ENCODE measurements at regions not wholly inside any gene's neighbourhood (a gene's known extent, or its start where the extent isn't known, plus 50 kb on each side); places are given as distances from the start of the nearest gene placed in this dataset.

DNA sequence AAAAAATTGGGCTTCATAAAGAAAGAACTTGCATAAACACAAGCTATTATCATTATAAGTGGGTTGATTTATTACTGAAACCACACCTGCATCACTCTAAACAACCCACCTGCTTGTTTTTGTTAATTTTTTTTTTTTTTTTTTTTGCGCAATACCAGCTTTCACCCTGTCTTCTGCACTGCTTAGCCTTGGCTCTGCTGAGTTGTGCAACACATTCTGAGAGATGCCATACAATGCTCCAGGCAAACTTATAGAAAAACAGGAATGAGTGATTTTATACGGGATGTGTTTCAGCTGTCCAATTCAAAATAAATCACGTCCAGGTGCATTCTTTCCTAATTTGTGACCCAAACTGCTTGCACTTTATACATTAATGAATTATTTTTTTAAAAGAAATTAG is 923.6 kb downstream of the GATA3 start:
- TF ChIP-seq, protein P1, sequence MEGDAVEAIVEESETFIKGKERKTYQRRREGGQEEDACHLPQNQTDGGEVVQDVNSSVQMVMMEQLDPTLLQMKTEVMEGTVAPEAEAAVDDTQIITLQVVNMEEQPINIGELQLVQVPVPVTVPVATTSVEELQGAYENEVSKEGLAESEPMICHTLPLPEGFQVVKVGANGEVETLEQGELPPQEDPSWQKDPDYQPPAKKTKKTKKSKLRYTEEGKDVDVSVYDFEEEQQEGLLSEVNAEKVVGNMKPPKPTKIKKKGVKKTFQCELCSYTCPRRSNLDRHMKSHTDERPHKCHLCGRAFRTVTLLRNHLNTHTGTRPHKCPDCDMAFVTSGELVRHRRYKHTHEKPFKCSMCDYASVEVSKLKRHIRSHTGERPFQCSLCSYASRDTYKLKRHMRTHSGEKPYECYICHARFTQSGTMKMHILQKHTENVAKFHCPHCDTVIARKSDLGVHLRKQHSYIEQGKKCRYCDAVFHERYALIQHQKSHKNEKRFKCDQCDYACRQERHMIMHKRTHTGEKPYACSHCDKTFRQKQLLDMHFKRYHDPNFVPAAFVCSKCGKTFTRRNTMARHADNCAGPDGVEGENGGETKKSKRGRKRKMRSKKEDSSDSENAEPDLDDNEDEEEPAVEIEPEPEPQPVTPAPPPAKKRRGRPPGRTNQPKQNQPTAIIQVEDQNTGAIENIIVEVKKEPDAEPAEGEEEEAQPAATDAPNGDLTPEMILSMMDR (IDR thresholded peaks at IDR 0.05; ENCODE audit: partially characterized antibody, unreplicated experiment) = no peak
- H3K4me1 Mint-ChIP-seq (ENCODE audit: low read depth, unreplicated experiment) = no peaks in the 10 kb centered on the region
- no peak overlapping the region for H3K4me3 Mint-ChIP-seq (ENCODE audit: unreplicated experiment)
- H3K27ac Mint-ChIP-seq (ENCODE audit: unreplicated experiment) = no peak overlapping the region
- no peaks in the 10 kb centered on the region for H3K36me3 Mint-ChIP-seq (ENCODE audit: unreplicated experiment)
- H3K9me3 Mint-ChIP-seq (ENCODE audit: unreplicated experiment) = no peaks in the 10 kb centered on the region
- H3K27me3 Mint-ChIP-seq (ENCODE audit: unreplicated experiment) = no peaks in the 10 kb centered on the region
- DNase-seq = no peak

DNA sequence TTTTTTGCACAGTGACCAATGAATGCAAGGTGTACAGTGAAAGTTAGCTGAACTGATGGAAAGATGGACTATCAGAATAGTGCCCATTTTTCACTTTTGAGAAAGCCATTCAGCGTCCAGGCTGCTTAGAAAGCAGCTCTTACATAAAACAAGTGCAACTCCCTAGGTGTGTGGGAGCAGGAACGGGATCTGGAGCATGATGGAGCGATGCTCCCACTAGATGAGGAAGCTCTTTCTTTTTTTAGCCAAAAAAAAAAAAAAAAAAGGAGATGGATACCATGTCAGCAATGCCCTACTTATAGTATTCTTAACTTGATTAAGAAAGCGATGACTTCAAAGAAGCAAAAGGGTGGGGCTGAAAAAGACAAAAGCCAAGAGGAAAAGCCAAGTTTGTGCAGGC is 925.5 kb downstream of the GATA3 start:
- TF ChIP-seq, protein P1 (IDR thresholded peaks at IDR 0.05; ENCODE audit: partially characterized antibody, unreplicated experiment) = no peak
- Mint-ChIP-seq H3K9me3 (ENCODE audit: unreplicated experiment) (no peaks in the 10 kb centered on the region), H3K4me3 (ENCODE audit: unreplicated experiment) (no peak overlapping the region), H3K36me3 (ENCODE audit: unreplicated experiment) (no peaks in the 10 kb centered on the region), H3K4me1 (ENCODE audit: low read depth, unreplicated experiment) (no peaks in the 10 kb centered on the region), H3K27ac (ENCODE audit: unreplicated experiment) (no peak overlapping the region), H3K27me3 (ENCODE audit: unreplicated experiment) (no peaks in the 10 kb centered on the region)
- DNase-seq = no peak

DNA sequence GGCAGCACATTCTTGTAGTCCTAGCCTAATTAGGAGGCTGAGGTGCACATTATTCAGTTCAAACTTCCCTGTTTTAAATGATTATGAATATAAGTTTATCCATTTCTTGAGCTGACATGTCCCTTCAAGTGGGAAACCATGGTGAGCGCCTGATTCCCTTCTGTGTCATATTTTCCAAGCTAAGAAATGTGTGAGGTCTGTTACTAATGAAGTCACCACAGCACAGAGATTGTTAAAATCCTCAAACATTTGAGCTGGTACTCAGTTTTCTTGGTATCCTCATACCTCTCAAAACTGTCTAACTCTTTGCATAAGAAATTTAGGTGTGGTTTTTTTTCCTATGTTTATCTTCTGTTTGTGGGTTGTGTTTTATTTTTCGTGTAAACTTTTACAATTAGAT is 926.8 kb downstream of the GATA3 start:
- no peaks in the 10 kb centered on the region for H3K27me3 Mint-ChIP-seq (ENCODE audit: unreplicated experiment)
- no peak overlapping the region for H3K27ac Mint-ChIP-seq (ENCODE audit: unreplicated experiment)
- H3K36me3 Mint-ChIP-seq (ENCODE audit: unreplicated experiment) = no peaks in the 10 kb centered on the region
- no peak for DNase-seq
- no peaks in the 10 kb centered on the region for H3K9me3 Mint-ChIP-seq (ENCODE audit: unreplicated experiment)
- no peak overlapping the region for H3K4me3 Mint-ChIP-seq (ENCODE audit: unreplicated experiment)
- H3K4me1 Mint-ChIP-seq (ENCODE audit: low read depth, unreplicated experiment) = no peaks in the 10 kb centered on the region
- TF ChIP-seq, protein P1 (IDR thresholded peaks at IDR 0.05; ENCODE audit: partially characterized antibody, unreplicated experiment) = no peak

DNA sequence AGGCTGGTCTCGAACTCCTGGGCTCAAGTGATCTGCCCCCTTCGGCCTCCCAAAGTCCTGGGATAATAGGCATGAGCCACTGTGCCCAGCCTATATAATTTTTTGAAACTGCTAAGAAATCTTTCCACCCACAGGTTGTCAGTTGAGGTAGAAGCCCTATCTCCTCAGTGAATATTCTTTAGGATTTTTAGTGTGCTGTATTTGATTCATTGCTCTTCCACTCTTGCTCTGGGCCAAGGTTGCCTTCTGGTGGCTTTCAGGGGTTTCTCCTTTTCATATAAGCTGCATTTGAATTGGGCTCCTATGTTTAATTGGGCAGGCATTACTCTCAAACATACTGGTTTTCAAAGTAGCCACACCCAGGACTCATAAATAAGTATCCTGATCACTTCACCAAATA is 931.2 kb downstream of the GATA3 start:
- no peak overlapping the region for H3K4me3 Mint-ChIP-seq (ENCODE audit: unreplicated experiment)
- no peak overlapping the region for H3K27ac Mint-ChIP-seq (ENCODE audit: unreplicated experiment)
- H3K4me1 Mint-ChIP-seq (ENCODE audit: low read depth, unreplicated experiment) = no peaks in the 10 kb centered on the region
- H3K27me3 Mint-ChIP-seq (ENCODE audit: unreplicated experiment) = no peaks in the 10 kb centered on the region
- no peaks in the 10 kb centered on the region for H3K36me3 Mint-ChIP-seq (ENCODE audit: unreplicated experiment)
- TF ChIP-seq, protein P1 (IDR thresholded peaks at IDR 0.05; ENCODE audit: partially characterized antibody, unreplicated experiment) = no peak
- H3K9me3 Mint-ChIP-seq (ENCODE audit: unreplicated experiment) = no peaks in the 10 kb centered on the region
- no peak for DNase-seq

DNA sequence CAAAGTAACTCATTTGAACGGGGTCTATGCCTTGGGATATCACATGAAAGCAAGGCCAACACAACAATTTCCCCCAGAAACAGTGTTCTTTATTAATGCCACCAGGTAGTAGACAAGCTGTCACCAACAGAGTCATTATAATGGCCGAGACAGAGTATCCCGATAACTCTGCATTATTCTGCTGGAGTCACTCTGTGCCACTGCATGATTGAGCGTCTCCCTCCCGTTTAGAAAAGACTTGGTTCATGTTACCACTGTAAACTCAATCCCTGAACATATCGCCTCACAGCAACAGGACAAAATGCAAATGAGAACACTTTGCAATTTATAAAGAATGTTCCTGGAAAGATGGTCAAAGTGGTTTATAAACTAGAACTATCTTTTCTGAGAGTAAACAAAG is 932.5 kb downstream of the GATA3 start:
- H3K9me3 Mint-ChIP-seq (ENCODE audit: unreplicated experiment) = no peaks in the 10 kb centered on the region
- H3K4me3 Mint-ChIP-seq (ENCODE audit: unreplicated experiment) = no peak overlapping the region
- H3K27me3 Mint-ChIP-seq (ENCODE audit: unreplicated experiment) = no peaks in the 10 kb centered on the region
- H3K27ac Mint-ChIP-seq (ENCODE audit: unreplicated experiment) = no peak overlapping the region
- TF ChIP-seq, protein P1 (IDR thresholded peaks at IDR 0.05; ENCODE audit: partially characterized antibody, unreplicated experiment) = no peak
- no peaks in the 10 kb centered on the region for H3K4me1 Mint-ChIP-seq (ENCODE audit: low read depth, unreplicated experiment)
- DNase-seq = no peak
- H3K36me3 Mint-ChIP-seq (ENCODE audit: unreplicated experiment) = no peaks in the 10 kb centered on the region
